ENCODE measurements at regions not wholly inside any gene's neighbourhood (a gene's known extent, or its start where the extent isn't known, plus 50 kb on each side); places are given as distances from the start of the nearest gene placed in this dataset.

DNA sequence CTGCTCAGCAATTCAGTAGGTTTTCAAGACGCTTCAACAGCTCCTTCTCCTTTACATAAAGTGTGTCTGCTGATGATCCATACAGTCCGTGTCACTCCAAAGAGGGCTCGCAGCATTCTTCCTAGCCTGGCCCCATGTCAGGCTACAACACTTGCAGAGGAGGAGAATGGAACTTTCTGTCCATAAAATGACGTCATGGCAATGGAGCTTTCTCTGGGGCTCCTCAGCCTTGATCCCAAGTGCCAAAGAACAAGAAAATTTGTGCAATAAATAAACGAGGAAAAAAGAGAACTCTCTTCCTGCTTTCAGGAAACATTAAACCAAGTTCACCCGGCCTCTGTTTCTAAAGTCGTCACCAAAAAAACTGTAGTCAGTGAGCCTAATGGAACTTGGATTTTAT lies 199.5 kb upstream of the MEIS1 start:
- BruUV-seq (replicated peaks), result no TSS peak
- DNase-seq (ENCODE audit: low read depth, low spot score), result no peak
- TF ChIP-seq, protein P1, sequence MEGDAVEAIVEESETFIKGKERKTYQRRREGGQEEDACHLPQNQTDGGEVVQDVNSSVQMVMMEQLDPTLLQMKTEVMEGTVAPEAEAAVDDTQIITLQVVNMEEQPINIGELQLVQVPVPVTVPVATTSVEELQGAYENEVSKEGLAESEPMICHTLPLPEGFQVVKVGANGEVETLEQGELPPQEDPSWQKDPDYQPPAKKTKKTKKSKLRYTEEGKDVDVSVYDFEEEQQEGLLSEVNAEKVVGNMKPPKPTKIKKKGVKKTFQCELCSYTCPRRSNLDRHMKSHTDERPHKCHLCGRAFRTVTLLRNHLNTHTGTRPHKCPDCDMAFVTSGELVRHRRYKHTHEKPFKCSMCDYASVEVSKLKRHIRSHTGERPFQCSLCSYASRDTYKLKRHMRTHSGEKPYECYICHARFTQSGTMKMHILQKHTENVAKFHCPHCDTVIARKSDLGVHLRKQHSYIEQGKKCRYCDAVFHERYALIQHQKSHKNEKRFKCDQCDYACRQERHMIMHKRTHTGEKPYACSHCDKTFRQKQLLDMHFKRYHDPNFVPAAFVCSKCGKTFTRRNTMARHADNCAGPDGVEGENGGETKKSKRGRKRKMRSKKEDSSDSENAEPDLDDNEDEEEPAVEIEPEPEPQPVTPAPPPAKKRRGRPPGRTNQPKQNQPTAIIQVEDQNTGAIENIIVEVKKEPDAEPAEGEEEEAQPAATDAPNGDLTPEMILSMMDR (IDR thresholded peaks at IDR 0.05), result no peak
- TF ChIP-seq SIN3A (IDR thresholded peaks at IDR 0.05; ENCODE audit: borderline replicate concordance, insufficient read depth, low read depth, low read length), result no peak
- H3K27ac ChIP-seq (ENCODE audit: low read length), result no peak overlapping the region
- intact Hi-C loops (cut with micrococcal nuclease; ENCODE audit: unreplicated experiment) (loop anchor here (10.0 kb wide), 1 partner anchor 151 kb away; no protein-coding TSS in a partner anchor), in situ Hi-C loops (cut with HindIII; ENCODE audit: low pct_unique_long_range_greater_than_20kb, low sequenced_read_pairs) (no loop called here)
- no peak for ATAC-seq
- ChIA-PET POLR2A (no interaction called here), CTCF (no interaction called here)
- H3K9me3 ChIP-seq (ENCODE audit: control insufficient read depth, insufficient read depth, low read depth, low read length), result no peaks in the 10 kb centered on the region
- H3K4me1 ChIP-seq (ENCODE audit: control insufficient read depth, insufficient read depth, low read length), result no peaks in the 10 kb centered on the region
- no peaks in the 10 kb centered on the region for H3K36me3 ChIP-seq (ENCODE audit: control insufficient read depth, insufficient read depth, low read length)
- no peaks in the 10 kb centered on the region; the same call in 1 of the 2 replicates for H3K27me3 ChIP-seq (ENCODE audit: control insufficient read depth, insufficient read depth, low read length)
- no peak overlapping the region for H3K4me3 ChIP-seq (ENCODE audit: low read depth in 2 of 2, low read length in 2 of 2)

DNA sequence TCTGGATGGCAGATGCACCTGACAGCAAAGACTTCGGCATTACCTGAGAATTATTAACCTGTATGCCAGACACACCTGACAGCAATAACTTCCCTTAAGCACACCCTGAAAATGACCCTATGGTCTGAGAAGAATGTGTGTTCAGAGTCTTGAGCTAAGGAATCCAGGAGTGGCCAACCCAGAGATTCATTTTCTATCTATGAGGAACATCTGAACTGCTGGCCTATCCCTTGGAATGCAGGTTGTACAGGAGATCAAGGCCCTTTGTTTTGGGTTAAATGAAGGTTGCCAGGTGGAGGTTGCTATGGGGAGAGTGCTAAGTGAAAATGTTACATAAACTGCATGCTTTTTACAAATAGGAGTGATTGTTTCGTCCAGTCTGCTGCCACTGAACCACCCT lies 200.9 kb upstream of the MEIS1 start:
- no peaks in the 10 kb centered on the region; the same call in 1 of the 2 replicates for H3K27me3 ChIP-seq (ENCODE audit: control insufficient read depth, insufficient read depth, low read length)
- no peak for DNase-seq (ENCODE audit: low read depth, low spot score)
- no peak overlapping the region for H3K4me3 ChIP-seq (ENCODE audit: low read depth in 2 of 2, low read length in 2 of 2)
- CTCF ChIA-PET, result no interaction called here
- no peaks in the 10 kb centered on the region for H3K36me3 ChIP-seq (ENCODE audit: control insufficient read depth, insufficient read depth, low read length)
- H3K9me3 ChIP-seq (ENCODE audit: control insufficient read depth, insufficient read depth, low read depth, low read length), result no peaks in the 10 kb centered on the region
- TF ChIP-seq, protein P2, sequence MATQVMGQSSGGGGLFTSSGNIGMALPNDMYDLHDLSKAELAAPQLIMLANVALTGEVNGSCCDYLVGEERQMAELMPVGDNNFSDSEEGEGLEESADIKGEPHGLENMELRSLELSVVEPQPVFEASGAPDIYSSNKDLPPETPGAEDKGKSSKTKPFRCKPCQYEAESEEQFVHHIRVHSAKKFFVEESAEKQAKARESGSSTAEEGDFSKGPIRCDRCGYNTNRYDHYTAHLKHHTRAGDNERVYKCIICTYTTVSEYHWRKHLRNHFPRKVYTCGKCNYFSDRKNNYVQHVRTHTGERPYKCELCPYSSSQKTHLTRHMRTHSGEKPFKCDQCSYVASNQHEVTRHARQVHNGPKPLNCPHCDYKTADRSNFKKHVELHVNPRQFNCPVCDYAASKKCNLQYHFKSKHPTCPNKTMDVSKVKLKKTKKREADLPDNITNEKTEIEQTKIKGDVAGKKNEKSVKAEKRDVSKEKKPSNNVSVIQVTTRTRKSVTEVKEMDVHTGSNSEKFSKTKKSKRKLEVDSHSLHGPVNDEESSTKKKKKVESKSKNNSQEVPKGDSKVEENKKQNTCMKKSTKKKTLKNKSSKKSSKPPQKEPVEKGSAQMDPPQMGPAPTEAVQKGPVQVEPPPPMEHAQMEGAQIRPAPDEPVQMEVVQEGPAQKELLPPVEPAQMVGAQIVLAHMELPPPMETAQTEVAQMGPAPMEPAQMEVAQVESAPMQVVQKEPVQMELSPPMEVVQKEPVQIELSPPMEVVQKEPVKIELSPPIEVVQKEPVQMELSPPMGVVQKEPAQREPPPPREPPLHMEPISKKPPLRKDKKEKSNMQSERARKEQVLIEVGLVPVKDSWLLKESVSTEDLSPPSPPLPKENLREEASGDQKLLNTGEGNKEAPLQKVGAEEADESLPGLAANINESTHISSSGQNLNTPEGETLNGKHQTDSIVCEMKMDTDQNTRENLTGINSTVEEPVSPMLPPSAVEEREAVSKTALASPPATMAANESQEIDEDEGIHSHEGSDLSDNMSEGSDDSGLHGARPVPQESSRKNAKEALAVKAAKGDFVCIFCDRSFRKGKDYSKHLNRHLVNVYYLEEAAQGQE (IDR thresholded peaks at IDR 0.05; ENCODE audit: insufficient read depth in 1 of 2, low read depth in 2 of 2, low read length in 1 of 2), result no peak
- TF ChIP-seq POLR2AphosphoS5 (IDR thresholded peaks at IDR 0.05; ENCODE audit: low read depth, low read length), result no peak
- TF ChIP-seq, protein P1 (IDR thresholded peaks at IDR 0.05), result no peak
- no peak for TF ChIP-seq TCF7L2 (IDR thresholded peaks at IDR 0.05; ENCODE audit: low read depth, low read length)
- TF ChIP-seq SIN3A (IDR thresholded peaks at IDR 0.05; ENCODE audit: borderline replicate concordance, insufficient read depth, low read depth, low read length), result no peak
- BruUV-seq (replicated peaks), result no TSS peak
- no peak overlapping the region for H3K27ac ChIP-seq (ENCODE audit: low read length)
- in situ Hi-C loops (cut with HindIII; ENCODE audit: low pct_unique_long_range_greater_than_20kb, low sequenced_read_pairs), result no loop called here
- no peak for ATAC-seq
- intact Hi-C loops (cut with micrococcal nuclease; ENCODE audit: unreplicated experiment), result loop anchor here (10.0 kb wide), 1 partner anchor 149 kb away; no protein-coding TSS in a partner anchor
- POLR2A ChIA-PET, result no interaction called here
- no peaks in the 10 kb centered on the region for H3K4me1 ChIP-seq (ENCODE audit: control insufficient read depth, insufficient read depth, low read length)

Data from Panc1 (cell line).